ENCODE measurements at regions not wholly inside any gene's neighbourhood (a gene's known extent, or its start where the extent isn't known, plus 50 kb on each side); places are given as distances from the start of the nearest gene placed in this dataset.

GRCh38 chr20:37602634-37603033, 75.0 kb upstream of the BLCAP start:
- in situ Hi-C loops (cut with HindIII; ENCODE audit: low pct_unique_long_range_greater_than_20kb, low sequenced_read_pairs) = no loop called here
- DNase-seq (ENCODE audit: low read depth) = no peak

- DNase-seq (ENCODE audit: low read depth) = no peak
- in situ Hi-C loops (cut with HindIII; ENCODE audit: low pct_unique_long_range_greater_than_20kb, low sequenced_read_pairs) = no loop called here
Measured at GRCh38 chr20:37600486-37600885, 72.8 kb upstream of the BLCAP start.

- in situ Hi-C loops (cut with HindIII; ENCODE audit: low pct_unique_long_range_greater_than_20kb, low sequenced_read_pairs) = no loop called here
- DNase-seq (ENCODE audit: low read depth) = no peak
Measured at GRCh38 chr20:37598575-37599342, 71.1 kb upstream of the BLCAP start.

GRCh38 chr20:37598100-37598543, 70.4 kb upstream of the BLCAP start:
- DNase-seq (ENCODE audit: low read depth) = no peak
- in situ Hi-C loops (cut with HindIII; ENCODE audit: low pct_unique_long_range_greater_than_20kb, low sequenced_read_pairs) = no loop called here

GRCh38 chr20:37596890-37597536, 69.3 kb upstream of the BLCAP start:
- DNase-seq (ENCODE audit: low read depth) = no peak

GRCh38 chr20:37596168-37596567, 68.5 kb upstream of the BLCAP start:
- DNase-seq (ENCODE audit: low read depth) = no peak
- in situ Hi-C loops (cut with HindIII; ENCODE audit: low pct_unique_long_range_greater_than_20kb, low sequenced_read_pairs) = no loop called here

More at GRCh38 chr20:37596890-37597536, 69.3 kb upstream of the BLCAP start:
- in situ Hi-C loops (cut with HindIII; ENCODE audit: low pct_unique_long_range_greater_than_20kb, low sequenced_read_pairs) = no loop called here

- in situ Hi-C loops (cut with HindIII; ENCODE audit: low pct_unique_long_range_greater_than_20kb, low sequenced_read_pairs) = no loop called here
- DNase-seq (ENCODE audit: low read depth) = no peak
Measured at GRCh38 chr20:37593710-37594109, 66.0 kb upstream of the BLCAP start.

- DNase-seq (ENCODE audit: low read depth) = no peak
- in situ Hi-C loops (cut with HindIII; ENCODE audit: low pct_unique_long_range_greater_than_20kb, low sequenced_read_pairs) = no loop called here
Measured at GRCh38 chr20:37590938-37591490, 63.3 kb upstream of the BLCAP start.

- no peak for DNase-seq (ENCODE audit: low read depth)
- in situ Hi-C loops (cut with HindIII; ENCODE audit: low pct_unique_long_range_greater_than_20kb, low sequenced_read_pairs) = no loop called here
Measured at GRCh38 chr20:37586078-37586477, 58.4 kb upstream of the BLCAP start.

GRCh38 chr20:37584238-37584807, 56.6 kb upstream of the BLCAP start:
- DNase-seq (ENCODE audit: low read depth) = no peak
- in situ Hi-C loops (cut with HindIII; ENCODE audit: low pct_unique_long_range_greater_than_20kb, low sequenced_read_pairs) = no loop called here

GRCh38 chr20:37581246-37581645, 53.6 kb upstream of the BLCAP start:
- in situ Hi-C loops (cut with HindIII; ENCODE audit: low pct_unique_long_range_greater_than_20kb, low sequenced_read_pairs) = no loop called here

GRCh38 chr20:37580069-37580468, 52.4 kb upstream of the BLCAP start:
- in situ Hi-C loops (cut with HindIII; ENCODE audit: low pct_unique_long_range_greater_than_20kb, low sequenced_read_pairs) = no loop called here
- no peak for DNase-seq (ENCODE audit: low read depth)

More at GRCh38 chr20:37581246-37581645, 53.6 kb upstream of the BLCAP start:
- no peak for DNase-seq (ENCODE audit: low read depth)

- no peak for DNase-seq (ENCODE audit: low read depth)
- in situ Hi-C loops (cut with HindIII; ENCODE audit: low pct_unique_long_range_greater_than_20kb, low sequenced_read_pairs) = no loop called here
Measured at GRCh38 chr20:37579106-37579505, 51.4 kb upstream of the BLCAP start.

- no peak for DNase-seq (ENCODE audit: low read depth)
- in situ Hi-C loops (cut with HindIII; ENCODE audit: low pct_unique_long_range_greater_than_20kb, low sequenced_read_pairs) = no loop called here
Measured at GRCh38 chr20:37577981-37578380, 50.3 kb upstream of the BLCAP start.
